ENCODE measurements at regions not wholly inside any gene's neighbourhood (a gene's known extent, or its start where the extent isn't known, plus 50 kb on each side); places are given as distances from the start of the nearest gene placed in this dataset.
"Not testable (repeated sequence)": the region's sequence is repeated elsewhere in the genome, so short reads cannot be mapped to it uniquely, and the experiment has no call there.

GRCh38 chr16:79836144-79836543 lies 235.6 kb upstream of the MAF start:
- DNase-seq (ENCODE audit: low spot score) = no peak

- no peak for DNase-seq (ENCODE audit: low spot score)
Measured at GRCh38 chr16:79835194-79835593, 234.7 kb upstream of the MAF start.

- DNase-seq (ENCODE audit: low spot score) = no peak
Measured at GRCh38 chr16:79834720-79835119, 234.2 kb upstream of the MAF start.

GRCh38 chr16:79834003-79834402 lies 233.5 kb upstream of the MAF start:
- not testable (repeated sequence) for DNase-seq (ENCODE audit: low spot score)

GRCh38 chr16:79833559-79833958 lies 233.0 kb upstream of the MAF start:
- DNase-seq (ENCODE audit: low spot score) = no peak

GRCh38 chr16:79826732-79827475 lies 226.4 kb upstream of the MAF start:
- no peak for DNase-seq (ENCODE audit: low spot score)

- DNase-seq (ENCODE audit: low spot score) = no peak
Measured at GRCh38 chr16:79825002-79825401, 224.5 kb upstream of the MAF start.

- no peak for DNase-seq (ENCODE audit: low spot score)
Measured at GRCh38 chr16:79823639-79824038, 223.1 kb upstream of the MAF start.

- DNase-seq (ENCODE audit: low spot score) = no peak
Measured at GRCh38 chr16:79821911-79822310, 221.4 kb upstream of the MAF start.

- DNase-seq (ENCODE audit: low spot score) = no peak
Measured at GRCh38 chr16:79816081-79816497, 215.6 kb upstream of the MAF start.

GRCh38 chr16:79815049-79815448 lies 214.5 kb upstream of the MAF start:
- DNase-seq (ENCODE audit: low spot score) = no peak

GRCh38 chr16:79814124-79814523 lies 213.6 kb upstream of the MAF start:
- DNase-seq (ENCODE audit: low spot score) = no peak

- no peak for DNase-seq (ENCODE audit: low spot score)
Measured at GRCh38 chr16:79811541-79811940, 211.0 kb upstream of the MAF start.

- no peak for DNase-seq (ENCODE audit: low spot score)
Measured at GRCh38 chr16:79810449-79811189, 210.1 kb upstream of the MAF start.

- no peak for DNase-seq (ENCODE audit: low spot score)
Measured at GRCh38 chr16:79809376-79809775, 208.8 kb upstream of the MAF start.

- DNase-seq (ENCODE audit: low spot score) = no peak
Measured at GRCh38 chr16:79808731-79809130, 208.2 kb upstream of the MAF start.

- DNase-seq (ENCODE audit: low spot score) = no peak
Measured at GRCh38 chr16:79806757-79807156, 206.2 kb upstream of the MAF start.

- DNase-seq (ENCODE audit: low spot score) = no peak
Measured at GRCh38 chr16:79805621-79806020, 205.1 kb upstream of the MAF start.

- no peak for DNase-seq (ENCODE audit: low spot score)
Measured at GRCh38 chr16:79801646-79802045, 201.1 kb upstream of the MAF start.

GRCh38 chr16:79800016-79800608 lies 199.6 kb upstream of the MAF start:
- DNase-seq (ENCODE audit: low spot score) = no peak

- no peak for DNase-seq (ENCODE audit: low spot score)
Measured at GRCh38 chr16:79798416-79799053, 198.0 kb upstream of the MAF start.

- DNase-seq (ENCODE audit: low spot score) = no peak
Measured at GRCh38 chr16:79797486-79797885, 196.9 kb upstream of the MAF start.
